Colonic mucosa (tissue), 4 donors: ENCODE measurements at regions not wholly inside any gene's neighbourhood (a gene's known extent, or its start where the extent isn't known, plus 50 kb on each side); places are given as distances from the start of the nearest gene placed in this dataset.
"Not testable (repeated sequence)": the region's sequence is repeated elsewhere in the genome, so short reads cannot be mapped to it uniquely, and the experiment has no call there.

Experiments
- DNase-seq: peaks from one replicate; pipeline ENCODE4 v3.0.0-alpha.2; 2020
- H3K27ac ChIP-seq: fragments of 200-600 bp; one replicate; pipeline ENCODE4 v1.8.0; 2021
- H3K27me3 ChIP-seq: fragments of 200-600 bp; one replicate; pipeline ENCODE4 v1.8.0; 2021
- H3K36me3 ChIP-seq: fragments of 200-600 bp; one replicate; pipeline ENCODE4 v1.8.0; 2021
- H3K4me1 ChIP-seq: fragments of 200-600 bp; one replicate; pipeline ENCODE4 v1.8.0; 2021; ENCODE audit warnings: mild to moderate bottlenecking
- H3K4me3 ChIP-seq: fragments of 200-600 bp; one replicate; pipeline ENCODE4 v1.8.0; 2021
- H3K9ac ChIP-seq, 2 donors: one replicate each; pipeline ENCODE4 v1.7.0; 2013; ENCODE audit warnings: control low read depth in 2 of 2, low read depth in 2 of 2, low read length in 2 of 2
- H3K9me3 ChIP-seq: fragments of 200-600 bp; one replicate; pipeline ENCODE4 v1.8.0; 2021
- CTCF ChIP-seq: fragments of 200-600 bp; IDR thresholded peaks from one replicate; pipeline ENCODE4 v1.8.0; 2022; ENCODE audit warnings: antibody characterized with exemption, mild to moderate bottlenecking
- intact Hi-C: fragments of 100-400 bp; cut with DNase I; formaldehyde crosslinking; loops from one replicate; pipeline ENCODE4 v1.14.1; 2022
- donor health status: healthy.
- donor health status: DM: no; HTN: no; CAD: no.
- donor health status: DM: no; HTN: no; CAD: no.

GRCh38 chr18:11343096-11343495 lies 193.7 kb upstream of the PIEZO2 start:
- H3K4me1 ChIP-seq: no peaks in the 10 kb centered on the region
- no peak for DNase-seq
- no peaks in the 10 kb centered on the region for H3K36me3 ChIP-seq
- no peak for TF ChIP-seq CTCF
- no peaks in the 10 kb centered on the region for H3K27me3 ChIP-seq
- H3K9ac ChIP-seq: no peak overlapping the region
- no peaks in the 10 kb centered on the region for H3K9me3 ChIP-seq
- intact Hi-C loops: no loop called here
- H3K27ac ChIP-seq: no peak overlapping the region
- H3K4me3 ChIP-seq: no peak overlapping the region

- H3K4me1 ChIP-seq, H3K9ac ChIP-seq, DNase-seq, H3K36me3 ChIP-seq, H3K9me3 ChIP-seq, H3K27me3 ChIP-seq, H3K4me3 ChIP-seq, H3K27ac ChIP-seq, intact Hi-C loops: not testable (repeated sequence)
These were observed 192.7 kb upstream of the PIEZO2 start for GRCh38 chr18:11342115-11342514.

- no peaks in the 10 kb centered on the region for H3K9me3 ChIP-seq
- H3K36me3 ChIP-seq: no peaks in the 10 kb centered on the region
- H3K9ac ChIP-seq: no peak overlapping the region
- no peaks in the 10 kb centered on the region for H3K4me1 ChIP-seq
- no peaks in the 10 kb centered on the region for H3K27me3 ChIP-seq
- no peak overlapping the region for H3K4me3 ChIP-seq
- no peak overlapping the region for H3K27ac ChIP-seq
- intact Hi-C loops: no loop called here
- no peak for DNase-seq
- no peak for TF ChIP-seq CTCF
These were observed 189.9 kb upstream of the PIEZO2 start for GRCh38 chr18:11339188-11339775.

GRCh38 chr18:11336241-11336640 lies 186.9 kb upstream of the PIEZO2 start:
- no peaks in the 10 kb centered on the region for H3K36me3 ChIP-seq
- no peaks in the 10 kb centered on the region for H3K27me3 ChIP-seq
- no peak overlapping the region for H3K9ac ChIP-seq
- no peak for DNase-seq
- TF ChIP-seq CTCF: no peak
- intact Hi-C loops: no loop called here
- no peaks in the 10 kb centered on the region for H3K9me3 ChIP-seq
- H3K4me1 ChIP-seq: no peaks in the 10 kb centered on the region
- H3K4me3 ChIP-seq: no peak overlapping the region
- H3K27ac ChIP-seq: no peak overlapping the region

GRCh38 chr18:11327391-11328009 lies 178.1 kb upstream of the PIEZO2 start:
- intact Hi-C loops: no loop called here

More at GRCh38 chr18:11327391-11328009, 178.1 kb upstream of the PIEZO2 start:
- no peaks in the 10 kb centered on the region for H3K36me3 ChIP-seq
- H3K4me3 ChIP-seq: no peak overlapping the region
- no peak overlapping the region for H3K27ac ChIP-seq
- TF ChIP-seq CTCF: no peak
- H3K27me3 ChIP-seq: no peaks in the 10 kb centered on the region
- no peak overlapping the region for H3K9ac ChIP-seq
- no peaks in the 10 kb centered on the region for H3K4me1 ChIP-seq
- no peak for DNase-seq
- no peaks in the 10 kb centered on the region for H3K9me3 ChIP-seq
